ENCODE measurements at regions not wholly inside any gene's neighbourhood (a gene's known extent, or its start where the extent isn't known, plus 50 kb on each side); places are given as distances from the start of the nearest gene placed in this dataset.
"Not testable (repeated sequence)": the region's sequence is repeated elsewhere in the genome, so short reads cannot be mapped to it uniquely, and the experiment has no call there.

GRCh38 chr17:34472363-34472762 lies 107.0 kb upstream of the TMEM132E start:
- no peak for DNase-seq (ENCODE audit: low read depth)

DNA sequence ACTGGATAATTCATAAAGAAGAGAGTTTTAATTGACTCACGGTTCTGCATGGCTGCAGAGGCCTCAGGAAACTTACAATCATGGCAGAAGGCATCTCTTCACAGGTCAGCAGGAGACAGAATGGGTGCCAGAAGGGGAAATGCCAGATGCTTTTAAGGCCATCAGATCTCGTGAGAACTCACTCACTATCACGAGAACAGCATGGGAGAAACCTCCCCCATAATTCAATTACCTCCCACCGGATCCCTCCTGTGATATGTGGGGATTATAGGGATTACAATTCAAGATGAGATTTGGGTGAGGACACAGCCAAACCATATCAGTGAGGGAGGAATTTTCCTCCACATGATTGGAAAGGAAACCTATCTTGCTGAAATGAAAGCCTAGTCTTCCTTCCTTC lies 108.1 kb upstream of the TMEM132E start:
- DNase-seq (ENCODE audit: low read depth) = not testable (repeated sequence)

- no peak for DNase-seq (ENCODE audit: low read depth)
These were observed 102.8 kb upstream of the CCL1 start for GRCh38 chr17:34465789-34466188.

DNA sequence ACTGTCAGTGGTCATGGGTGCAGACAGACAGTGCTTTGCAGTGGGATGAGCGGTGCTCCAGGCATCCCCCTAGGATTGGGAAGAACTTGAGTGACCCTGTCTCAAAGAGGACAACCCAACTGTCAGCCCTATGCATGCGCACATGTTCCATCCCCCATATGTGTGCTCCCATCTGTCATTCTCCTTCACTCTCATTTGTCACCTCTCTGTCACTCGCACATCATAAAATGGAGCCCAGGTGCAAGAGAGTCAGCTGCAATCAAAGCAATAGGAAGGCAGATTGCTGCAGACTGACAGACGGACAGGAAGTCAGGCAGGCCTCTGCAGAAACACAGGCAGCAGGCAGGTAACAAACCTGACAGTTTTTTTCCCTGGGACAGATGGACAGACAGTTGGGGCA lies 101.8 kb upstream of the CCL1 start:
- DNase-seq (ENCODE audit: low read depth) = no peak

- DNase-seq (ENCODE audit: low read depth) = no peak
These were observed 95.2 kb upstream of the CCL1 start for GRCh38 chr17:34458266-34458665.

DNA sequence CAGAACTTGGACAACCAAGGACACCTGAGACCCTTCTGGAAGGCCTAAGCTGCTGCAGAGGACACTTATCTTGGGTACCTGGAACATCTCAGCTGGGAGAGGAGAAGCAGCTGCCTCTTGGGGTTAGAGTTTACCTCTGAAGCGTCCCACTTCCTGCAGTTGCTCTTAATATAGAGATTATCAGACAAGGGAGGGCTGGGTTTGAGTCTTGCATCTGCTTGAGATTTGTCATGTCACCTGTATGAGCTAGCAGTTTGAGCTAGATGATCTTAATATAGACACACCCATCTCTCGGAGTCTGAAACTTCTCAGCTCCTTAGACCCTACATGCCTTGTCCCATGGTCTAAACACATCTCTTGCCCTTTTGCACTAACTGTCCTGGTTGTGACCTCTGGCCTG lies 93.1 kb upstream of the CCL1 start:
- DNase-seq (ENCODE audit: low read depth) = no peak

DNA sequence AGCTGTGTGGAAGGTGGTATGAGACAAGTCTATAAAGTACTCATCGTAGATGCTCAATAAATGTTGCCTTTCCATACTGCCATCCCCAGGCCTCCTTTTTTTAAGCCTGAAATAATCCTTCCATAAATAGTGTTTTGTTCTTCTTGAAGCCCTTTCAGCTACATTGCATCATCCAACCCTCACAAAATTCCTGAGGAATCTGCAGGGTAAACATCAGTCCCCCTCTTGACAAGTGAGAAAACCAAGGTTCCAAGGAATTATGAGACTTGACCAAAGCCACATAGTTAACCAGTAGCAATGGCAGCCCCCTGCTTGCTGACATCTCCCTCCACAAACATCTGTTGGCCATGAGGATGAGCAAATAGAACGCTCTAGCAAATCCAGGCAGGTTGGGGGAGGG lies 89.7 kb upstream of the CCL1 start:
- no peak for DNase-seq (ENCODE audit: low read depth)

DNA sequence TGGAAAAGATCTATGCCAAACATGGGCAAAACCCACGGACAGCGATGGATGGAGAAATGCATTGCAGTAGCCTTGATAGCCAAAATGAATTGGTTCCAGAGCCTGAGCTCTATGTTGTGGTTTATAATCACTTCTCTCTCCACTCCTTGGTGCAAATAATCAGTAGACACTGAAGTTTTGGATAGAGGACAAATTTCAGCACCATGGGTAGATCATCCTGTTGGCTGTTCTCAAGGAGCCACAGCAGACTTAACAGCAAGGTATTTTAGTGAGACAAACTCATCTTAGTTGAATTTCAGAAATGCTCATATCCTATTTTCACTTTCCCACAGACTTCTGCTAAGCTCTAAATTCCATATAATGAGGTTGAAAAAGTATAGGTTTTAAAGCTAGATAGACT lies 88.3 kb upstream of the CCL1 start:
- no peak for DNase-seq (ENCODE audit: low read depth)

DNA sequence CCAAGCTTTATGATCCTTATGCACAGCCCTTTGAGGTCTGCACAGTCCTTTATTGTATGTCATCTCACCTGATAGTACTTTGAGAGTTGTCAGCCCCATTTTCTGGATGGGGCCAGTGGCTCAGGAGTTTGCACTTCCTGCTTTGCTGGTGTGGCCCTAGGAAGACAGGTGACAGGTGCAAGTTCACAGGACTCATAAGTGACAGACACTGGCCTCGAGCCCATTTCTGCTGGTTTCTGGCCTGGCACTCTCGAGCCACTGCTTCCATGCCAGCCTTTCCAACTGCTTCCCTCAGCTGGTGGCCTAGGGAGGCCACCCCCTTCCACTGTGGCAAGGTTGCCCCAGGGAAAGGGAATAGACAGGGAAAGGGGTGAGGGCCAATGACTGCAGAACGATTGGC lies 84.4 kb upstream of the CCL1 start:
- DNase-seq (ENCODE audit: low read depth) = no peak

DNA sequence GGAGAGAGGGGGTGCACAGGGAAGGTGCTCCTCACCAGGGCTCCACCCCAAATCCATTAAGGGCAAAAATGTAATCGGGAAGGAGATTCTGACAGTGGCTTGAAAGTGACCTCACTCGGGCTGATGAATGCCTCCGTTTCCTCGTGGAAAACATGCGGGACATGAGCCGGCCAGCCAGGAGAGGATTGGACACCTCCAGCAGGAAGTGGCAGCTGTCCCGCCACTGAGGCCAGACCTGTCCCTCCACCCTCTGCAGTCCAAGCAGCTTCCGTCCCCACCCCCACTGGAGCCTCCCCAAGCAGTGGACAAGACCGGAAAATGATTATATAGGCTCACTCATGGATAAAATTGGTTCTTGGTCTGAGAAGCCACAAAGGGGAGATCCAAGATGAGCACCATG lies 82.1 kb upstream of the CCL1 start:
- no peak for DNase-seq (ENCODE audit: low read depth)

DNA sequence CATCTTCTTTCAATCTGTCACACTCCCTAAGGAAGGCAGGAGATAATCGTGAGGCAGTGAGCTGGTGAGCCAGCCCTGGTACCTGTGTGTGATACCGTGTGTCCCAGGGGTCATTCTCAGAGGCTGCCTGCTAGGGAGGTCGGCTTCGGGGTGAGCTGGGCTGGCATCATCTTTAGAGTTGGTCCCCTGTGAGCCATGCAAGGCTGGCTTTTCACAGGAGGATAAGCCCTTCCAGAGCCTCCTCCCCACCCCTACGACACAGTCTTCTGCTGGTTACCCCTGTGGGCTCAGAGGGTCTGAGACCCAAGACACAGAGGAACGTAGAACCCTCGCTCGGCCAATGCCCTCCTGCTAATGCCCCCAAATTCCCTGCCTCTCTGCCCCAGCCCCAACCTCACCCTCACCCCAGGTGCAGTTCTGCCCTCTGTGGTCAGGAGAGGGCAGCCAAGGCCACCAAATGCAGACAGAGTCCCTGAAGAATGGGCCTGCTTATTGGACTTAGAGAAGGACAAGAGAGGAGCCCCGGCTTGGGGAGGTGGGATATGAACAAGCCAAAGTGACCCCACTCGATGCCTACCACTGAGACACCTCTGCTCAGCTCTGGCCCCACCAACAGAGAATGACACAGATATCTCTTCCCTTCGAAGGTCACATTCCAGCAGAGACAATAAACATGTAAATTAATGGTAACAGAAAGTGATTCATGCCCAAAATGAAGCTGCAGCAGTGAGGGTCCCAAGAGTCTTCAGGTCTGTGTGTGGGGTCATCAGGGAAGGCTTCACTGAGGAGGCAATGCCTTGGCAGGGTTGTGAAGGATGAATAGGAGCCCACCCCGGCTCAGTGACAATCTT lies 80.8 kb upstream of the CCL1 start:
- no peak for DNase-seq (ENCODE audit: low read depth)

DNA sequence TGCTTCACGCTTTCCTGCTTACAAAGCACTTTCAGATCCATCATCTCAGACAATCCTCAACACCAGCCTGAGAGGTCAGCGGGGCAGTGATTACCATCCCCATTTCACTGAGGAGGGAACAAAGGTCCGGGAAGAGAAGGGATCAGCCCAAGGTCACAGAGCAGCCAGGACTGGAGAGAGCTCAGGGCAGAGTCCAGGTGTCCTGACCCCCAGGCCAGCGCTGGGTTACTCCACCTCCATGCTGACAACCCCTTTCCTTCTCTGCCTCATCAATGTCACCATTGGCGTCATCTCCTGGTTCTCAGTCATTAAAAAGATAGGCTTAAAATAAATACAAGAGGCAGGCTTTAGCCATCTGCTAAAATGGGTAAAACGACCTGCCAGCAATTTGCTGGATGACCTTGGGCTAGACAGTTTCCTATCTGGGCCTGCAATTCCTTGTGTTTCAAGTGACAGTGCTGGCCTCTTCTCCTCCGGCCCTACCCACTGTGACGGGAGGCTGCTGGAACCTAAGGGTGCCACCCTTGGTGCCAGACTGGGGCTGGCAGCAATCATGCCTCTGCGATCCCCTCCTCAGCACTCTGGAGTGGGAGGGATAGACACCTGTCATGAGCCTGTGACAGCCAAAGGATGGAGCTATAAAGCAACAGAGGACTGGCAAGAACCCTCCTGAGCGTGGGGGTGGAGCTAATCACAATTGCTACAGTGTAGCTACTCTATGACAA lies 79.5 kb upstream of the CCL1 start:
- no peak for DNase-seq (ENCODE audit: low read depth)

- DNase-seq (ENCODE audit: low read depth) = no peak
These were observed 74.2 kb upstream of the CCL1 start for GRCh38 chr17:34437188-34437587.

DNA sequence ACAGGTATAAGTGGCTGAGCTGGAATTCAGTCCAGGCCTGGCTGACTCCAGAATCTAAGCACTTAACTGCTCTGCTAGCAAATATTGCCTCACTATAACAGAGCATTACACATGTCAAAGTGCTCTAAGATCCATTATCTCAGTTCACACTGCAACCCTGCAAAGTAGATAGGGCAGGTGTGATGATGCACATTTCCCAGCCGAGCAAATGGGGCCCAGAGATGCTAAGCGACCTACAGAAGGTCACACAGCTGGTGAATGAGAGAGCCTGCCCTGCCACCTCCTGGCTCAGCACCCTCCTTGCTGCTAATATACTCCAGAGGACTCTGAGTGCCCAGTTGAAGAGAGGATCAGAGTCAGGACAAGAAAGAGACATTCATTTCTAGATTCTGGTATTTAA lies 73.6 kb upstream of the CCL1 start:
- no peak for DNase-seq (ENCODE audit: low read depth)

DNA sequence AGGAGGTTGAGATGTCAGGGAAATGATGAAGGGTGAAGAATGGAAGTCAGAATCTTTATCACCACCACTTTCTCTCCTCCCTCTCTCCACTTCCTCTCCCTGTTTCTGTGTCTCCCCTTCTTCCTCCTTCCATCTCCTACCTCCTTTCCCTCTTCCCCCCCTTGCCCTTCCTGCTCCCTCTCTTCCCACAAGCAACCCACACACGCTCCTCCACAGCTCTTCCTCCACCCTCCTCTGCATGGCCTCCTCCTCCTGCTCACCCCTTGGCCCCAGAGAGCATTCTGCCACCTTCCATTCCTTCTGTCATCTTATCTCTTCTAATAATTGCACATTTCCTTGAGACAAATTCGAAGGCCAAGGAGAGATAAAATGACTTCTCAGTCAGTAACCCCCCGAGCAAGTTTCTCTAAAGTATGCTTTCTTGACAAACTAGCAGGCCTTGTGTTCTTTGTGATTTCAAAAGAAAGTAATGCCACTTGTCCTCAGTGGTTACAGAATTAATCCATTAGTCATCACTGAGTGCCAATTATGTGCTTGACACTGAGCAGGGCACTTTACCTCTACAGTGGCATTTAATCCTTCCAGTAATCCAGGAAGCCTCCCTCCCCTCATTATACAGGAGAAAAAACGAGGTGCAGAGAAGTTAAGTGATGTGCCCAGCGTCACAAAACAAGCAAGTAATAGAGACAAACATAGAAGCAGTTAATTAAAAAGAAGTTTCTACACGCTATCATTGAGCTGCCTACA lies 72.3 kb upstream of the CCL1 start:
- no peak for DNase-seq (ENCODE audit: low read depth)

GRCh38 chr17:34434052-34434451 lies 71.0 kb upstream of the CCL1 start:
- no peak for DNase-seq (ENCODE audit: low read depth)

DNA sequence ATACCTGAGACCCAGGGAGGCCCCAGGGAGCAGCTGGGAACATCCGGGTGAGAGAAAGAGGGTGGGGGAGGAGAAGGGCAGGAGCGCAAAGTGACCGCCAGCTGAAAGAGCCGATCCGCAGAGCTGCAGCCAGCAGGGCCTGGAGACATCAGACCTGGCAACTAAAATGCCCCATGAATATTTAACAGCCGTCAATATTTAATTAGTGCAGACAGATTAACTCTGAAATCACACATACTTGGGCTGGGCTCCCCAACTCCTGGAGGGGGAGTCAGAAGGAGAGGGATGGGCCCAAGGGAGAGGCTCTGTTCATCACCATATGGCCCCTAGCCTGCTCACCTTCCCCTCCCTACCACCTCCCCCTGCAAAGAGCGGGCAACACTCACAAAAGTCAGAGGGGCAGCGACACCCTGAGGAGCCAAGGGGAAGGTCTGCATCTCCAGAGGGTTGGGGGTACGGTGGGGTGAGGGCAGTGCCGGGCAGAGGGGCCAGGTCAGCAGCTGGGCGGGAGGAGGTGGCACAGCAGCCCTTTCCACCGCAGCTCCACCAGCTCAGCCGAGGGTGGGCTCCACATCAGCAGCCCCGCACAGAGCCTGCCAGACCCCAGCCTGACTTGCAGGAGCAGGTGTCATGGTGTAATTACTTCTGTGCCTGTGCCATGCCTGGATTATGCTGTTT lies 61.9 kb upstream of the CCL1 start:
- no peak for DNase-seq (ENCODE audit: low read depth)

GRCh38 chr17:34423978-34424813 lies 61.2 kb upstream of the CCL1 start:
- no peak for DNase-seq (ENCODE audit: low read depth)

GRCh38 chr17:34423315-34423714 lies 60.3 kb upstream of the CCL1 start:
- DNase-seq (ENCODE audit: low read depth) = not testable (repeated sequence)

DNA sequence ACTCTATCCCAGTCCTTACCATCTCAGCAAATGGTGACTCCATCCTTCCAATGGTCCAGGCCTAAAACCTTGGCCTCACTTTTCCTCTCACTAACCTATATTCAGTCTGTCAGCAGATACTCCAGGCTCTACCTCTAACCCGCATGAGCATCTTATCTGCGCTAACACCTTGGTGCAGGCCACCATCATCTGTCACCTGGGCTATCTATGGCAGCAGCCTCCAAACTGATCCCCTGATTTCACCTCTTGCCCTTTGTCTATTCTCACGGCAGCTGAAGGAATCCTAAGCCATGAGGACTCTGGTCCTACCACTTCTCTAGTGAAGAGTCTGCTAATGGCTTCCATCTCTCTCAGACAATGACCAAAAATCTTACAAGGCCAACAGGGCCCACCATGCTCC lies 57.9 kb upstream of the CCL1 start:
- no peak for DNase-seq (ENCODE audit: low read depth)

DNA sequence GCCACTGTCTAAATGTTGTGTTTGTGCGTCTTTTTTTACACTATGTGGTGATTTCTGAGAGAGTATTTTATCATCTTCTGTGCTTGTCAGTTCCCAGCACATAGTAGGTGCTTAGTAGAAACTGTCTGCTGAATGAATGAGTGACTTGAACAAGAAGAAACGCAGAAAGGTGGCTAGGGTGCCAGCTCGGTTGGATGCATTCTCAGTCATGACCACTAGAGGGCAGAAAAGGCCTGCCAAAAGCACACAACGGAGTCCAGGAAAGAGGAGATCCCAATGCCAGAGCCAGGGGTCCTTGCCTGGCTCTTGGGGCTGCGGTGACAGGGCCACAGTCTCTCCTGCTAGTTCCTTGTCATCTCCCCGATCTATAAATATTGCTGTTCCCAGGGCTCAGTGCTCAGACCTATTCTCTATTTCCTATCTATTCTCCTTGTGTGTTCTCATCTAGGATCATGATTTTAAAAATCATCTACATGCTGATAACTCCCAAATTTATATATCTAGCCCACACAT lies 57.3 kb upstream of the CCL1 start:
- peak; percentile 57 for DNase-seq (ENCODE audit: low read depth)

All from activated T-cell treated with anti-CD3 and anti-CD28 coated beads for 24 hours (primary cell).